Skeletal muscle tissue (tissue), 3 donors: ENCODE measurements at regions not wholly inside any gene's neighbourhood (a gene's known extent, or its start where the extent isn't known, plus 50 kb on each side); places are given as distances from the start of the nearest gene placed in this dataset.
"Not testable (repeated sequence)": the region's sequence is repeated elsewhere in the genome, so short reads cannot be mapped to it uniquely, and the experiment has no call there.

Source experiments
- H3K27ac ChIP-seq: one replicate; pipeline ENCODE4 v1.7.0; 2013; ENCODE audit warnings: mild to moderate bottlenecking, low read depth, low read length, inconsistent platforms
- H3K27me3 ChIP-seq, 3 donors: one replicate each; pipeline ENCODE4 v1.7.0; 2013; ENCODE audit warnings: low read length in 3 of 3; ENCODE audit not compliant: control insufficient read depth in 3 of 3, insufficient read depth in 3 of 3
- H3K36me3 ChIP-seq, 3 donors: one replicate each; pipeline ENCODE4 v1.7.0; 2013; ENCODE audit warnings: low read length in 3 of 3; ENCODE audit not compliant: control insufficient read depth in 3 of 3, insufficient read depth in 3 of 3
- H3K4me1 ChIP-seq, 3 donors: one replicate each; pipeline ENCODE4 v1.7.0; 2013; ENCODE audit warnings: low read length in 3 of 3, mild to moderate bottlenecking in 3 of 3; ENCODE audit not compliant: control insufficient read depth in 3 of 3, insufficient read depth in 3 of 3
- H3K4me3 ChIP-seq, 3 donors: one replicate each; pipeline ENCODE4 v1.7.0; 2013; ENCODE audit warnings: low read length in 3 of 3
- H3K9ac ChIP-seq, 3 donors: one replicate each; pipeline ENCODE4 v1.7.0; 2013; ENCODE audit warnings: low read length in 3 of 3, mild to moderate bottlenecking in 3 of 3, moderate library complexity in 2 of 3, low read depth in 1 of 3
- H3K9me3 ChIP-seq, 3 donors: one replicate each; pipeline ENCODE4 v1.7.0; 2013; ENCODE audit warnings: low read length in 3 of 3; ENCODE audit not compliant: control insufficient read depth in 3 of 3
- donor health status: Osteomylitis.

- Histone ChIP-seq H3K27me3 (no peaks in the 10 kb centered on the region), H3K27ac (no peak overlapping the region), H3K9me3 (peaks cover 0 to 1% (median 1%) of the 10 kb centered on the region in 3 donors), H3K4me1 (no peaks in the 10 kb centered on the region), H3K9ac (no peak overlapping the region), H3K4me3 (no peak overlapping the region), H3K36me3 (no peaks in the 10 kb centered on the region)
Measured at GRCh38 chr10:21431799-21432198, 93.7 kb downstream of the SKIDA1 start.

- no peak overlapping the region for H3K9ac ChIP-seq
- no peak overlapping the region for H3K27ac ChIP-seq
- H3K4me1 ChIP-seq = no peaks in the 10 kb centered on the region
- no peaks in the 10 kb centered on the region for H3K36me3 ChIP-seq
- no peak overlapping the region for H3K4me3 ChIP-seq
- peaks cover 0 to 2% (median 2%) of the 10 kb centered on the region in 3 donors for H3K9me3 ChIP-seq
- no peaks in the 10 kb centered on the region for H3K27me3 ChIP-seq
Measured at GRCh38 chr10:21427804-21428481, 97.5 kb downstream of the SKIDA1 start.

GRCh38 chr10:21424459-21424861, 101.0 kb downstream of the SKIDA1 start:
- H3K4me1 ChIP-seq = no peaks in the 10 kb centered on the region
- no peak overlapping the region for H3K4me3 ChIP-seq
- no peak overlapping the region for H3K27ac ChIP-seq
- H3K27me3 ChIP-seq = no peaks in the 10 kb centered on the region
- H3K9ac ChIP-seq = no peak overlapping the region
- H3K36me3 ChIP-seq = no peaks in the 10 kb centered on the region
- H3K9me3 ChIP-seq = peaks cover 0 to 2% (median 2%) of the 10 kb centered on the region in 3 donors

GRCh38 chr10:21423850-21424249, 101.6 kb downstream of the SKIDA1 start:
- no peak overlapping the region for H3K9ac ChIP-seq
- no peaks in the 10 kb centered on the region for H3K4me1 ChIP-seq
- H3K9me3 ChIP-seq = peaks cover 0 to 2% (median 2%) of the 10 kb centered on the region in 3 donors
- H3K4me3 ChIP-seq = no peak overlapping the region
- H3K27ac ChIP-seq = no peak overlapping the region
- H3K27me3 ChIP-seq = no peaks in the 10 kb centered on the region
- no peaks in the 10 kb centered on the region for H3K36me3 ChIP-seq

GRCh38 chr10:21423338-21423737, 102.1 kb downstream of the SKIDA1 start:
- Histone ChIP-seq H3K36me3 (no peaks in the 10 kb centered on the region), H3K9me3 (peaks cover 0 to 2% (median 2%) of the 10 kb centered on the region in 3 donors), H3K27me3 (no peaks in the 10 kb centered on the region), H3K27ac (no peak overlapping the region), H3K4me1 (no peaks in the 10 kb centered on the region), H3K4me3 (no peak overlapping the region), H3K9ac (no peak overlapping the region)

DNA sequence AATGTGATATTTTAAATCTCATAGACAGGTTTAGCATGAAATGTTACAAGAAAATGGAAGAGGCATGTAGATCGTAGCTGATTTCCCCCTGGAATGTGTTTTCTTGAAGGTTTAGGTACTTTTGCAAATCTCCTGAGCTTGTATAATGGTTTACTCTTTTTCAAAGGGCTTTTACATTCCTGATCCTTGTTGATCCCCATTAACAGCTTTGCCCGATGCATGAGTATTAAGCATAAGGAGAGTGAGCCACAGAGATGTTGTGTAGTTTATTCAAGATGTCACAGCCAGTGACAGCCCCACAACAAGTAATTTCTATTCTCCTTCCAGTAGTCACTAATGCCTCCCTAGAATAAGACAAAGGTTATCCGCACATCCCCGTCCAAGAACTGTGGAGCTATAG, 103.7 kb downstream of the SKIDA1 start:
- H3K9me3 ChIP-seq = peaks cover 0 to under 1% (median under 1%) of the 10 kb centered on the region in 3 donors
- no peak overlapping the region for H3K9ac ChIP-seq
- no peaks in the 10 kb centered on the region for H3K36me3 ChIP-seq
- no peak overlapping the region for H3K27ac ChIP-seq
- no peaks in the 10 kb centered on the region for H3K27me3 ChIP-seq
- no peak overlapping the region for H3K4me3 ChIP-seq
- H3K4me1 ChIP-seq = no peaks in the 10 kb centered on the region

GRCh38 chr10:21421016-21421415, 104.5 kb downstream of the SKIDA1 start:
- no peaks in the 10 kb centered on the region for H3K4me1 ChIP-seq

GRCh38 chr10:21418981-21419576, 106.4 kb downstream of the SKIDA1 start:
- not testable (repeated sequence) for H3K27ac ChIP-seq, H3K9ac ChIP-seq, H3K4me3 ChIP-seq, H3K4me1 ChIP-seq, H3K36me3 ChIP-seq, H3K27me3 ChIP-seq, H3K9me3 ChIP-seq

More at GRCh38 chr10:21421016-21421415, 104.5 kb downstream of the SKIDA1 start:
- Histone ChIP-seq H3K9me3 (no peaks in the 10 kb centered on the region), H3K27me3 (no peaks in the 10 kb centered on the region), H3K4me3 (no peak overlapping the region), H3K36me3 (no peaks in the 10 kb centered on the region), H3K9ac (no peak overlapping the region), H3K27ac (no peak overlapping the region)

DNA sequence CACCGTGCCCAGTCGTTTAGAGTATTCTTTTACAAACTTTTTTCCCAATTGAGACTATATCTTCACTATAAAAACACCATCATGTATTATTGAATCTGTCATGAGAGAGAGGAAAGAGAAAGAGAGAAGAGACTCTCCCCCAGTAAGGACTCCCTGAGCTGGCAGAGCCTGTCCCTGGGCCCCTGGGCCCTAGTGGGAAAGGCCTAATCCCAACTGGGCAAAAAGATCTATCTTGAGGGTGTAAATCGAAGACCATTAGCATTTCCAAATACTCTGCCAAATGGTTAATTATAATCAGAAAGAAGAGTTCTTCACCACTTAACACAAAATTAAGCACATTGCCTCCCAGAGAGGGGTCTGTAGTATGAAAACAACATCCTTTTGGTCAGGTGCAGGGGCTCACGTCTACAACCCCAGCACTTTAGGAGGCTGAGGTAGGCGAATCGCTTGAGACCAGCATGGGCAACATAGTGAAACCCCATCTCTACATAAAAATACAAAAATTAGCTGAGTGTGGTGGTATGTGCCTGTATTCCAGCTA, 108.2 kb downstream of the SKIDA1 start:
- no peaks in the 10 kb centered on the region for H3K27me3 ChIP-seq
- H3K27ac ChIP-seq = no peak overlapping the region
- no peaks in the 10 kb centered on the region for H3K36me3 ChIP-seq
- no peak overlapping the region for H3K9ac ChIP-seq
- no peaks in the 10 kb centered on the region for H3K4me1 ChIP-seq
- no peak overlapping the region for H3K4me3 ChIP-seq
- H3K9me3 ChIP-seq = no peaks in the 10 kb centered on the region

GRCh38 chr10:21413680-21414079, 111.8 kb downstream of the SKIDA1 start:
- Histone ChIP-seq H3K4me3 (no peak overlapping the region), H3K27me3 (peaks cover 0 to 8% (median 0%) of the 10 kb centered on the region in 3 donors), H3K27ac (no peak overlapping the region), H3K4me1 (no peaks in the 10 kb centered on the region), H3K9me3 (no peaks in the 10 kb centered on the region), H3K9ac (no peak overlapping the region), H3K36me3 (no peaks in the 10 kb centered on the region)
